Gastrocnemius medialis (tissue), 4 donors: ENCODE measurements at regions not wholly inside any gene's neighbourhood (a gene's known extent, or its start where the extent isn't known, plus 50 kb on each side); places are given as distances from the start of the nearest gene placed in this dataset.

ENCODE experiments used
- POLR2A ChIP-seq, 2 donors: fragments of 450-650 bp; IDR thresholded peaks; one replicate each; pipeline ENCODE4 v1.6.1; 2017; ENCODE audit warnings: antibody characterized with exemption in 2 of 2, mild to moderate bottlenecking in 2 of 2, moderate library complexity in 2 of 2
- TF ChIP-seq, protein P1 (sequence below), 5 experiments: fragments of 450-650 bp in 3 of 5; fragments of 200-600 bp in 2 of 5; sonication (generic) in 2 of 5; IDR thresholded peaks in 4 of 5; conservative IDR thresholded peaks in 1 of 5; 1 replicate in 4 of 5; 2 replicates in 1 of 5; pipeline ENCODE4 v1.5.1; 2016 to 2019; ENCODE audit warnings: antibody characterized with exemption in 5 of 5, mild to moderate bottlenecking in 3 of 5, moderate library complexity in 3 of 5

DNA sequence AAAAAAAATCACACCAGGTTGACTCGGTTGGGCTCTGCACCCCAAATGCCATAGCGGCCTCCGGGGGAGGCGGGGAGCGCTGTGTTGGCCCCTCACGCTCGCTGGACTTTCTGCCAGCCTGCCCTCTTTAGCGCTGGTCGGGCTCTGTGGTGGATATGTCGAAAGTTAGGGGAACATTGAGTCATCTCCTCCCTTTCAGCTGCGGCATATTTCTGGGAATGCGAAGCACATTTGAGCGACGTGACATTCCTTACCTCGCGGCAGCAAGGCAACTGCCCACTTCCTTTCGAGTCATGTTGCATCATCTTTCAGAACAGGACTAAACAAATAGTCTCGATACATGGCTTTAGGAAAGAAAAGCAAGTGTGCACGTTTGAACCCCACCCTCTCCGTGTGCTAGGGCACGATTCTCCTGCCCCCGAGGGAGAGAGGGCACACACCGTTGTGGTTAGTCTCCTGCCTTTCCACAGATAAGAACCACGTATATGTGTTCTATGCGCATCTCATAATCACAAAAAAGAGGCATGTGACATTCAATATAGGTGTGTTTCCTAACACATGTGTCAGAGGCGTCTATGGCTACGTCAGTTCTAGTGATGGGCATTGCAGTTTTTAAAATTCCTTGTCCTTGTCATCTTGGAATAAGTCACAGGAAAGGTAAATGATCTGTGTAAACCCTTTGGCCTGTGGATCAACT, 105.9 kb upstream of the SLC45A1 start:
- TF ChIP-seq, protein P1, sequence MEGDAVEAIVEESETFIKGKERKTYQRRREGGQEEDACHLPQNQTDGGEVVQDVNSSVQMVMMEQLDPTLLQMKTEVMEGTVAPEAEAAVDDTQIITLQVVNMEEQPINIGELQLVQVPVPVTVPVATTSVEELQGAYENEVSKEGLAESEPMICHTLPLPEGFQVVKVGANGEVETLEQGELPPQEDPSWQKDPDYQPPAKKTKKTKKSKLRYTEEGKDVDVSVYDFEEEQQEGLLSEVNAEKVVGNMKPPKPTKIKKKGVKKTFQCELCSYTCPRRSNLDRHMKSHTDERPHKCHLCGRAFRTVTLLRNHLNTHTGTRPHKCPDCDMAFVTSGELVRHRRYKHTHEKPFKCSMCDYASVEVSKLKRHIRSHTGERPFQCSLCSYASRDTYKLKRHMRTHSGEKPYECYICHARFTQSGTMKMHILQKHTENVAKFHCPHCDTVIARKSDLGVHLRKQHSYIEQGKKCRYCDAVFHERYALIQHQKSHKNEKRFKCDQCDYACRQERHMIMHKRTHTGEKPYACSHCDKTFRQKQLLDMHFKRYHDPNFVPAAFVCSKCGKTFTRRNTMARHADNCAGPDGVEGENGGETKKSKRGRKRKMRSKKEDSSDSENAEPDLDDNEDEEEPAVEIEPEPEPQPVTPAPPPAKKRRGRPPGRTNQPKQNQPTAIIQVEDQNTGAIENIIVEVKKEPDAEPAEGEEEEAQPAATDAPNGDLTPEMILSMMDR (IDR thresholded peaks at IDR 0.05 in 4 of 5, conservative IDR thresholded peaks at IDR 0.05 in 1 of 5): no peak
- TF ChIP-seq POLR2A (IDR thresholded peaks at IDR 0.05): no peak
